ENCODE measurements at regions not wholly inside any gene's neighbourhood (a gene's known extent, or its start where the extent isn't known, plus 50 kb on each side); places are given as distances from the start of the nearest gene placed in this dataset.

- no peaks in the 10 kb centered on the region for H3K27me3 ChIP-seq (ENCODE audit: control insufficient read depth, insufficient read depth, low read length)
- ChIA-PET CTCF (no interaction called here), POLR2A (no interaction called here)
- H3K4me3 ChIP-seq (ENCODE audit: low read depth, low read length): no peak overlapping the region
- no peak for DNase-seq (ENCODE audit: low read depth)
- no peaks in the 10 kb centered on the region for H3K36me3 ChIP-seq (ENCODE audit: control insufficient read depth, insufficient read depth, low read length)
- TF ChIP-seq, protein P1, sequence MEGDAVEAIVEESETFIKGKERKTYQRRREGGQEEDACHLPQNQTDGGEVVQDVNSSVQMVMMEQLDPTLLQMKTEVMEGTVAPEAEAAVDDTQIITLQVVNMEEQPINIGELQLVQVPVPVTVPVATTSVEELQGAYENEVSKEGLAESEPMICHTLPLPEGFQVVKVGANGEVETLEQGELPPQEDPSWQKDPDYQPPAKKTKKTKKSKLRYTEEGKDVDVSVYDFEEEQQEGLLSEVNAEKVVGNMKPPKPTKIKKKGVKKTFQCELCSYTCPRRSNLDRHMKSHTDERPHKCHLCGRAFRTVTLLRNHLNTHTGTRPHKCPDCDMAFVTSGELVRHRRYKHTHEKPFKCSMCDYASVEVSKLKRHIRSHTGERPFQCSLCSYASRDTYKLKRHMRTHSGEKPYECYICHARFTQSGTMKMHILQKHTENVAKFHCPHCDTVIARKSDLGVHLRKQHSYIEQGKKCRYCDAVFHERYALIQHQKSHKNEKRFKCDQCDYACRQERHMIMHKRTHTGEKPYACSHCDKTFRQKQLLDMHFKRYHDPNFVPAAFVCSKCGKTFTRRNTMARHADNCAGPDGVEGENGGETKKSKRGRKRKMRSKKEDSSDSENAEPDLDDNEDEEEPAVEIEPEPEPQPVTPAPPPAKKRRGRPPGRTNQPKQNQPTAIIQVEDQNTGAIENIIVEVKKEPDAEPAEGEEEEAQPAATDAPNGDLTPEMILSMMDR (IDR thresholded peaks at IDR 0.05; ENCODE audit: insufficient read depth, low read depth, low read length): no peak
These were observed 239.5 kb upstream of the SALL3 start for GRCh38 chr18:78739882-78740677.

DNA sequence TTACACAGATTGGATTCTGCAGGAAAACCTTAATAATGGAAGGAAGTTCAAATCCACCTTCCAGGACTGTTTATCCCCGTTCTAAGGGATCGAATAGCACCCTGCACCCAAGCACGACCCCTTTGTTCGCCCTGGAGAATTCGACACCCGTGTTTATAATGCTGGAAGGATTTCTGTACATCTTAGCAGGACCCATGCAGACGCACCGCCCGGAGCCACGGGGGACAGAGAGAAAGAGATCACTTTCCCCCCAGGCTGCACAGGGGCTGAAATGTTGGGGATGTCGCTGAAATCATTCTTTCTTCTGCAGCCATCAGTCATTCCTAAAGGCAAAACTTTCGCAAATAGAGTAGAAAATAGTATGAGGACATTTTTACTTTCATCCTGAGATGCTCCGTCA lies 238.7 kb upstream of the SALL3 start:
- Histone ChIP-seq H3K27me3 (ENCODE audit: control insufficient read depth, insufficient read depth, low read length) (no peaks in the 10 kb centered on the region), H3K4me3 (ENCODE audit: low read depth, low read length) (no peak overlapping the region), H3K36me3 (ENCODE audit: control insufficient read depth, insufficient read depth, low read length) (no peaks in the 10 kb centered on the region)
- POLR2A ChIA-PET: no interaction called here
- DNase-seq (ENCODE audit: low read depth): no peak
- TF ChIP-seq, protein P1 (IDR thresholded peaks at IDR 0.05; ENCODE audit: insufficient read depth, low read depth, low read length): no peak
- CTCF ChIA-PET: no interaction called here

DNA sequence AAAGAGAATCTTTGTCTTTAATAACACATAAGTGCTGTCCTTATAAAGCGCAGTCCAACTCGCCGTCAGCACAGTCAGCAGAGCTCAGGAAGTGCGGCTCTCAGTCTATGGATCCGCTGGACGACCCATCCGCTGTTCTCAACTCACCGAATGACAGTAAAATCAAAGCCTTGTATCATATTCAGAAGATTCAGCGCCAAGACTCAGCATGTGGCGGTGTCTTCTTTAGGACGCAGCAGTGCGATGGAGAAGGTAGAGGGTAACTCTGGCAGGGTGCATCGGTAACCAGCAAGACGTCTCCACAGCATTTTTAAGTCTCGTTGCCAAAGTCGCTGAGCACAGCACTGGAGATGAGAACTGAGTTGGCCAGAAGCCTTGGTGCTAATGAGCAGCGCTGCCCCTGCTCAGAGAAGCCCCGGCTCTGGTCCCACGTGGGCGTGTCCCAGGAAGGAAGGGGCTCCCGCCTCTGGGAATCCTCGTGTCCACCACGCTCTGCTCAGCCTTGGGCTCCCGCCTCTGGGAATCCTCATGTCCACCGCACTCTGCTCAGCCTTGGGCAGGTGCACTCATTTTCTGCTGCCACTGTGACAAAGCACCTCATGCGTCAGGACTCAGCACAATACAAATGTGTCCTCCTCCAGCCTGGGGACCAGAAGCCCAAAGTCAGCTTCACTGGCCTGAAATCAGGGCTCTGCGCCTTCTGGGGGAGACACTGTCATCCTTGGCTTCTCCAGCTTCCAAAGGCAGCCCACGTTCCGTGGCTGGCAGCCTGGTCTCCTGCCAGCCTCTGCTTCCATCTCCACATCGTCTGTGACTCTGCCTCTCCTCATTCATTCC lies 238.0 kb upstream of the SALL3 start:
- Histone ChIP-seq H3K36me3 (ENCODE audit: control insufficient read depth, insufficient read depth, low read length) (no peaks in the 10 kb centered on the region), H3K27me3 (ENCODE audit: control insufficient read depth, insufficient read depth, low read length) (no peaks in the 10 kb centered on the region), H3K4me3 (ENCODE audit: low read depth, low read length) (no peak overlapping the region)
- TF ChIP-seq, protein P1 (IDR thresholded peaks at IDR 0.05; ENCODE audit: insufficient read depth, low read depth, low read length): no peak
- DNase-seq (ENCODE audit: low read depth): no peak
- ChIA-PET POLR2A (no interaction called here), CTCF (no interaction called here)

GRCh38 chr18:78742218-78742745 lies 237.3 kb upstream of the SALL3 start:
- Histone ChIP-seq H3K27me3 (ENCODE audit: control insufficient read depth, insufficient read depth, low read length) (no peaks in the 10 kb centered on the region), H3K4me3 (ENCODE audit: low read depth, low read length) (no peak overlapping the region), H3K36me3 (ENCODE audit: control insufficient read depth, insufficient read depth, low read length) (no peaks in the 10 kb centered on the region)
- POLR2A ChIA-PET: no interaction called here
- TF ChIP-seq, protein P1 (IDR thresholded peaks at IDR 0.05; ENCODE audit: insufficient read depth, low read depth, low read length): no peak
- DNase-seq (ENCODE audit: low read depth): no peak
- CTCF ChIA-PET: no interaction called here

DNA sequence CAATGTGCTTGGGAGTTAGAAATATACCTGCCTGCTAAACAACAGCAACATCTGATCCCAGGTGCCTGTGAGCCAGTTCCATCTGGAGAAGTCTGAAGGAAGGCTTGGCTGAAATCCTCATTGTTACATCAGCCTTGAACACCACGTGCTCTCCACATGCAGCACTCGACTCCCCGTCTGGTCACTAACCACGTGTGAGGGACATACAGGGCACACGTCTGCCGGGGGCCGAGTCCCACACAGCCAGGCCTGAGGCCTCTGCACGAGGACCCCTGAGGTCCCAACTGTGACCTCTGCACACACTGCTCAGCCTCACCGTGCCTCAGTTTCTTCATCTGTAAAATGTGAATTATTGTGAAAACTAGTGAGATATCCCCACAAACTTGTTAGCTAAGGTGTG lies 236.5 kb upstream of the SALL3 start:
- TF ChIP-seq, protein P1 (IDR thresholded peaks at IDR 0.05; ENCODE audit: insufficient read depth, low read depth, low read length): no peak
- Histone ChIP-seq H3K27me3 (ENCODE audit: control insufficient read depth, insufficient read depth, low read length) (no peaks in the 10 kb centered on the region), H3K4me3 (ENCODE audit: low read depth, low read length) (no peak overlapping the region), H3K36me3 (ENCODE audit: control insufficient read depth, insufficient read depth, low read length) (no peaks in the 10 kb centered on the region)
- POLR2A ChIA-PET: no interaction called here
- DNase-seq (ENCODE audit: low read depth): no peak
- CTCF ChIA-PET: no interaction called here
